ENCODE measurements at regions not wholly inside any gene's neighbourhood (a gene's known extent, or its start where the extent isn't known, plus 50 kb on each side); places are given as distances from the start of the nearest gene placed in this dataset.

- TF ChIP-seq CTCF (IDR thresholded peaks at IDR 0.05) (no peak), POLR2A (IDR thresholded peaks at IDR 0.05) (no peak), EP300 (IDR thresholded peaks at IDR 0.05) (no peak), POLR2AphosphoS5 (IDR thresholded peaks at IDR 0.05) (no peak)
These were observed 434.6 kb upstream of the DSEL start for GRCh38 chr18:67951137-67951536.

All from upper lobe of left lung (tissue), 4 donors.